AG04449 (cell line): ENCODE measurements at regions not wholly inside any gene's neighbourhood (a gene's known extent, or its start where the extent isn't known, plus 50 kb on each side); places are given as distances from the start of the nearest gene placed in this dataset.

Experiments used
- CTCF ChIA-PET: fragments of 350-600 bp; formaldehyde crosslinking; extraction: SDS; loops from one replicate; lab custom pipeline; 2021; ENCODE audit warnings: antibody characterized with exemption; lab: Yijun Ruan, JAX
- POLR2A ChIA-PET: fragments of 400-600, 350-600 bp; formaldehyde crosslinking; extraction: SDS; loops from one replicate; lab custom pipeline; 2020; ENCODE audit warnings: antibody characterized with exemption, inconsistent platforms; lab: Yijun Ruan, JAX
- DNase-seq: peaks from one replicate; pipeline ENCODE4 v3.0.0-alpha.2; 2010; ENCODE audit warnings: low read depth, low spot score
- H3K4me3 ChIP-seq: 2 replicates; pipeline ENCODE4 v1.5.1; 2011; ENCODE audit warnings: low read depth, mild to moderate bottlenecking, control low read depth, low read length
- TF ChIP-seq, protein P1 (sequence below): IDR thresholded peaks from one replicate; pipeline ENCODE4 v1.5.1; 2011; ENCODE audit warnings: mild to moderate bottlenecking, moderate library complexity, low read length, control low read depth, inconsistent platforms; ENCODE audit not compliant: insufficient read depth; ENCODE audit errors: missing control alignments

DNA sequence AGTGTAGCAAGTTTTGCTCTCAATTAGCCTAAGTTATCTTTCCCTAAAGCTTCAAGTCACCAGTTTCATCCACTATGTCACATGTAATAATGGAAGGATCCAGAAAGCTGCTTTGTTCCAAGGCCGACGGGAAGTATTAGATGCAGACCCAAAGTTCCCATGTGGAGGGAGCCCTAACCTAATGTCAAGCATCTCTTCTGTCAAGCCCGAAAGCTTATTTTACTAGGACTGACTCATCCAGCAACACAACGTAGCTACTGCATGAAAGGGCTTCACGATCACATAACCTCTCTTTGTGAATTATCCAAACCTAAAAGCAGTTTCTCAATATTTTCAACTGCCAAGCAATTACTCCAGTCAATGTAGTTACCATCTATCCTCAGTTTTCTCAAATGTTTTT lies 133.4 kb downstream of the SLC6A15 start:
- ChIA-PET CTCF (no interaction called here), POLR2A (no interaction called here)
- H3K4me3 ChIP-seq, result no peak overlapping the region
- DNase-seq, result no peak
- TF ChIP-seq, protein P1, sequence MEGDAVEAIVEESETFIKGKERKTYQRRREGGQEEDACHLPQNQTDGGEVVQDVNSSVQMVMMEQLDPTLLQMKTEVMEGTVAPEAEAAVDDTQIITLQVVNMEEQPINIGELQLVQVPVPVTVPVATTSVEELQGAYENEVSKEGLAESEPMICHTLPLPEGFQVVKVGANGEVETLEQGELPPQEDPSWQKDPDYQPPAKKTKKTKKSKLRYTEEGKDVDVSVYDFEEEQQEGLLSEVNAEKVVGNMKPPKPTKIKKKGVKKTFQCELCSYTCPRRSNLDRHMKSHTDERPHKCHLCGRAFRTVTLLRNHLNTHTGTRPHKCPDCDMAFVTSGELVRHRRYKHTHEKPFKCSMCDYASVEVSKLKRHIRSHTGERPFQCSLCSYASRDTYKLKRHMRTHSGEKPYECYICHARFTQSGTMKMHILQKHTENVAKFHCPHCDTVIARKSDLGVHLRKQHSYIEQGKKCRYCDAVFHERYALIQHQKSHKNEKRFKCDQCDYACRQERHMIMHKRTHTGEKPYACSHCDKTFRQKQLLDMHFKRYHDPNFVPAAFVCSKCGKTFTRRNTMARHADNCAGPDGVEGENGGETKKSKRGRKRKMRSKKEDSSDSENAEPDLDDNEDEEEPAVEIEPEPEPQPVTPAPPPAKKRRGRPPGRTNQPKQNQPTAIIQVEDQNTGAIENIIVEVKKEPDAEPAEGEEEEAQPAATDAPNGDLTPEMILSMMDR, result no peak

DNA sequence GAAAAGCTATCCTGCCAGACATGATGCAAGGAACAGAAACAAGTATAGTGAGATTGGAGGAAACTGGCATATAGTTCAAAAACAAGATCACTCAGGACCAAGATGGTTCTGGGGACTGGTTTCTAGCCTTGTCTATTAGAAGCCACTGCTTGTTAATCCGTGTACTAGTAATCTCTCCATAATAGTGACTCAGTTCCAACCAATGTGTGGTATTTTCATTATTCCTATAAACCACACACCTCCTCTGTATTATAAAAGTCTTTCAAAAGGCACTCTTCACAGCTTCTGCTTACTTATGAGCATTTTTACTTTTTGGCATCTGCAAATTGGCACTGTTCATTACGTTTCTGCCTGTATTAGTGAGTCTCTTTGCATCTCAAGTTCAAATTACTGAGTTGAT lies 140.3 kb downstream of the SLC6A15 start:
- POLR2A ChIA-PET, result no interaction called here
- no peak overlapping the region for H3K4me3 ChIP-seq
- CTCF ChIA-PET, result interaction anchor here (1.1 kb wide), 1 partner anchor 9 kb away, joined by 3 read pairs; no protein-coding TSS in a partner anchor
- no peak for DNase-seq
- TF ChIP-seq, protein P1, result no peak

DNA sequence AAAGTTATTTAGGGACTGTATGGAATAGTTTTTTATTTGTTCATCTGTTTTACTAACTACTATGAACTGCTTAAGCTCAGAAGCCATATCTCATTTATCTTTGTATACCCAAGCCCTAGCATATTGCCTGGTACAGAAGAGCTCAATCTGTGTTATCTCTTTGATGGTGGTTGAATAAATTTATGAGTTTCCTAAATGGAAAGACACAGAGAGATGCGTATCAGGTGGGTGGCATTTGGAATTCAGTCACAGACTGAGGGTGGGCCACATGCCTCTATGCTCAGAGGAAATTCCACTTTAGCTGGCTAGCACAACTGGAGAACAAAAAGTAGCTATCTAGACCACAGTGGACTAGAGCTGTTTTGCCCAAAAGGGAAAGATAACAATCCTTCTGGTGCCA lies 145.5 kb downstream of the SLC6A15 start:
- ChIA-PET POLR2A (no interaction called here), CTCF (no interaction called here)
- TF ChIP-seq, protein P1, result no peak
- DNase-seq, result no peak
- no peak overlapping the region for H3K4me3 ChIP-seq

DNA sequence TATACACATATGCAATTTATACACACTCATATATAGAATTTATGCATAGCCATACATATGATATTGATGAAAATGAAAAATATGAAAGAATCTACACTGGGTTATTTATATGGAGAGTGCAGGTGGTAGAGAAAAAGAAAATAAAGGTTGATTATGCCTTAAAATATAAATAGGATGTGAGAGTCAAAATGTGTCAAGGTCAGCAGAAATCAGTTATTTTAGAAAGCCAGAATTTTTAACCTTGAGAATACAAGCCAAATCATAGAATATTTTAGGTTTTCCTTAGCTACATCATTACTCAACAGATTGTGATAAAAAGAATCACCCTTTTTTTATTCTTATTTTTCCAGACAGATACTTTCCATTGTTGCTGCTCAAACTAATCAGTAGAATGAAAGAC lies 146.2 kb downstream of the SLC6A15 start:
- DNase-seq, result no peak
- POLR2A ChIA-PET, result no interaction called here
- CTCF ChIA-PET, result no interaction called here
- TF ChIP-seq, protein P1, result no peak
- no peak overlapping the region for H3K4me3 ChIP-seq

DNA sequence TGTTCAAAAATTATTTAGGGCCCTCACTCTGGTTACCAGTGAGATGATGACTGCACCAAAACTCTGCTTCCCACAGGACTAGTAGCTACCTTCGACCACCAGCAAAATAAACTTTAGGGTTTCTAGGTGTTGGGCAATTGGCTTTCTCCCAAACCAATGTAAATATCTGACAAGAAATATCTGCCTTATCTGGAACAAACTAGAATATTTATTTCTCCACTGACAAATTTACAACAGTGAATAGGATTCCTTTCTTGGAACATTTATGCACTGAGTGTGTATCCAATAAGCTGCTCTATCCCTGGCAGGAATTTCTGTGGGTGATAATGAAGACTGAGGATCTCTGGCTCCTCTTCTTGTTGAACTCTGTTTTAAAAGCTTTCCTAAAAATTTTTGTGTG lies 148.6 kb downstream of the SLC6A15 start:
- ChIA-PET POLR2A (no interaction called here), CTCF (no interaction called here)
- TF ChIP-seq, protein P1, result no peak
- no peak for DNase-seq
- no peak overlapping the region for H3K4me3 ChIP-seq

DNA sequence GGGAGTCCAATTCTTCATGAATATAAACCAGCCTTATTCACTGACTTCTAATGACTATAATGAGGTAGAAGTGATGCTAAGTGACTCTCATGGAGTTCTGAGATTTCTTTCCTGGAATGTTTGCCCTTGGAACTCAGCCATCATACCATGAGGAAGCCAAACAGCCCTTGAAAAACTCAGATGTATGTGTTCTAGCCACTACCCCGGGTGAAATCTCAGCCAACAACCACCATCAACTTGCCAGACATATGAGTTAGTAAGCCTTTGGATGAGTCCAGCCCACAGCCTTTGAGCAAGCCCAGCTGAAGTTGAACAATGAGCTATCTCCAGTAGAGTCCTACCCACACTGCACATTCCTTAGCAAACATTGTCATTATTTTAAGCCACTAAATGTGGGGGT lies 149.5 kb downstream of the SLC6A15 start:
- H3K4me3 ChIP-seq, result no peak overlapping the region
- TF ChIP-seq, protein P1, result no peak
- POLR2A ChIA-PET, result interaction anchor here (0.9 kb wide), 1 partner anchor 25 kb away, joined by 4 read pairs; no protein-coding TSS in a partner anchor
- CTCF ChIA-PET, result interaction anchor here (1.0 kb wide), 1 partner anchor 9 kb away, joined by 3 read pairs; no protein-coding TSS in a partner anchor
- peak; percentile 74 for DNase-seq
